Spleen (tissue), 7 donors: ENCODE measurements at regions not wholly inside any gene's neighbourhood (a gene's known extent, or its start where the extent isn't known, plus 50 kb on each side); places are given as distances from the start of the nearest gene placed in this dataset.

Source experiments
- CTCF ChIP-seq, 11 experiments: fragments of 200-600 bp in 7 of 11; fragments of 450-650 bp in 4 of 11; sonication (generic) in 4 of 11; IDR thresholded peaks in 8 of 11; conservative IDR thresholded peaks in 3 of 11; 1 replicate in 7 of 11; 2 replicates in 4 of 11; pipeline versions ENCODE4 v1.4.0 to v1.8.0; 2016 to 2021; ENCODE audit warnings: antibody characterized with exemption in 11 of 11, inconsistent platforms in 4 of 11, mild to moderate bottlenecking in 1 of 11
- POLR2A ChIP-seq, 3 donors: fragments of 450-650 bp; IDR thresholded peaks; one replicate each; pipeline ENCODE4 v1.5.1; 2017; ENCODE audit warnings: antibody characterized with exemption in 3 of 3, mild to moderate bottlenecking in 1 of 3
- POLR2AphosphoS5 ChIP-seq, 3 donors: sonication (generic); formaldehyde crosslinking; IDR thresholded peaks; one replicate each; pipeline ENCODE4 v1.5.1; 2017; ENCODE audit warnings: antibody characterized with exemption in 3 of 3
- donor health status: DM: no; HTN: no; CAD: no; lungs with moderate emphysema.
- donor health status: DM: no; HTN: no; CAD: no.
- donor health status: DM: no; HTN: no; CAD: no.

GRCh38 chr13:86098511-86098910 is 299.3 kb upstream of the SLITRK6 start:
- TF ChIP-seq CTCF (IDR thresholded peaks at IDR 0.05 in 8 of 11, conservative IDR thresholded peaks at IDR 0.05 in 3 of 11): no peak
- no peak for TF ChIP-seq POLR2A (IDR thresholded peaks at IDR 0.05)
- no peak for TF ChIP-seq POLR2AphosphoS5 (IDR thresholded peaks at IDR 0.05)
